ENCODE measurements at regions not wholly inside any gene's neighbourhood (a gene's known extent, or its start where the extent isn't known, plus 50 kb on each side); places are given as distances from the start of the nearest gene placed in this dataset.

DNA sequence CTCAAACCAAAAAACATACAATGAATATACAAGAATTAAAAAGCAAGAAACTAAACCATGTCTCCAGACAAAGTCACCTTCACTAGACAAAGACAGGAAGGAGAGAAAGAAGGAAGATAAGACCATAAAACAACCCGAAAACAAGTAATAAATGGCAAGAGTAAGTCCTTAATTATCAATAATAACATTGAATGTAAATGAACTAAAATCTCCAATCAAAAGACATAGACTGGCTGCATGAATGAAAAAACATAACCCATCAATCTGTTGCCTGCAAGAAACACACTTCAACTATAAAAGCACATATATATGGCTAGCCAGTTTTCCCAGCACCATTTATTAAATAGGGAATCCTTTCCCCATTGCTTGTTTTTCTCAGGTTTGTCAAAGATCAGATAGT, 100.8 kb upstream of the SAMSN1 start:
- TF ChIP-seq POLR2A (IDR thresholded peaks at IDR 0.05) (no peak), POLR2AphosphoS5 (IDR thresholded peaks at IDR 0.05) (no peak)
- TF ChIP-seq, protein P1, sequence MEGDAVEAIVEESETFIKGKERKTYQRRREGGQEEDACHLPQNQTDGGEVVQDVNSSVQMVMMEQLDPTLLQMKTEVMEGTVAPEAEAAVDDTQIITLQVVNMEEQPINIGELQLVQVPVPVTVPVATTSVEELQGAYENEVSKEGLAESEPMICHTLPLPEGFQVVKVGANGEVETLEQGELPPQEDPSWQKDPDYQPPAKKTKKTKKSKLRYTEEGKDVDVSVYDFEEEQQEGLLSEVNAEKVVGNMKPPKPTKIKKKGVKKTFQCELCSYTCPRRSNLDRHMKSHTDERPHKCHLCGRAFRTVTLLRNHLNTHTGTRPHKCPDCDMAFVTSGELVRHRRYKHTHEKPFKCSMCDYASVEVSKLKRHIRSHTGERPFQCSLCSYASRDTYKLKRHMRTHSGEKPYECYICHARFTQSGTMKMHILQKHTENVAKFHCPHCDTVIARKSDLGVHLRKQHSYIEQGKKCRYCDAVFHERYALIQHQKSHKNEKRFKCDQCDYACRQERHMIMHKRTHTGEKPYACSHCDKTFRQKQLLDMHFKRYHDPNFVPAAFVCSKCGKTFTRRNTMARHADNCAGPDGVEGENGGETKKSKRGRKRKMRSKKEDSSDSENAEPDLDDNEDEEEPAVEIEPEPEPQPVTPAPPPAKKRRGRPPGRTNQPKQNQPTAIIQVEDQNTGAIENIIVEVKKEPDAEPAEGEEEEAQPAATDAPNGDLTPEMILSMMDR (IDR thresholded peaks at IDR 0.05) = no peak
